ENCODE measurements at regions not wholly inside any gene's neighbourhood (a gene's known extent, or its start where the extent isn't known, plus 50 kb on each side); places are given as distances from the start of the nearest gene placed in this dataset.

GRCh38 chr6:90386399-90387382 is 90.0 kb upstream of the BACH2 start:
- Histone ChIP-seq H3K79me2 (ENCODE audit: insufficient read depth, low read depth, low read length) (peaks cover 23% of the 10 kb centered on the region; the same call in 1 of the 2 replicates), H3K27ac (ENCODE audit: low read depth, low read length, poor library complexity, severe bottlenecking) (peak overlapping the region; percentile 97), H3K4me3 (ENCODE audit: low read depth, low read length, poor library complexity, severe bottlenecking) (peak overlapping the region; percentile 51), H3K9me3 (ENCODE audit: low read length) (peaks cover 7% of the 10 kb centered on the region; the same call in 1 of the 2 replicates), H3K36me3 (ENCODE audit: insufficient read depth, low read length) (no peaks in the 10 kb centered on the region; the same call in 1 of the 2 replicates), H4K20me1 (ENCODE audit: insufficient read depth, low read length) (no peaks in the 10 kb centered on the region), H2AFZ (ENCODE audit: low read length) (peak overlapping the region; percentile 62; the same call in 1 of the 2 replicates), H3K4me2 (ENCODE audit: low read length) (peak overlapping the region; percentile 90), H3K9me2 (ENCODE audit: insufficient read depth, low read length) (no peaks in the 10 kb centered on the region), H3K4me1 (ENCODE audit: insufficient read depth, low read length, poor library complexity, severe bottlenecking) (peaks cover 92% of the 10 kb centered on the region)
- BruUV-seq (replicated peaks): no TSS peak
- POLR2A ChIA-PET: interaction anchor here (0.6 to 5.4 kb wide), 16 partner anchors 10 to 199 kb away, joined by 3 to 39 read pairs (median 4); no protein-coding TSS in a partner anchor
- no peak for DNase-seq (ENCODE audit: low spot score)
- intact Hi-C loops (cut with micrococcal nuclease; ENCODE audit: unreplicated experiment): no loop called here
- CTCF ChIA-PET (ENCODE audit: unreplicated experiment): no interaction called here
- TF ChIP-seq EZH2phosphoT487 (IDR thresholded peaks at IDR 0.05; ENCODE audit: borderline replicate concordance, low read depth, low read length): no peak
- TF ChIP-seq, protein P1, sequence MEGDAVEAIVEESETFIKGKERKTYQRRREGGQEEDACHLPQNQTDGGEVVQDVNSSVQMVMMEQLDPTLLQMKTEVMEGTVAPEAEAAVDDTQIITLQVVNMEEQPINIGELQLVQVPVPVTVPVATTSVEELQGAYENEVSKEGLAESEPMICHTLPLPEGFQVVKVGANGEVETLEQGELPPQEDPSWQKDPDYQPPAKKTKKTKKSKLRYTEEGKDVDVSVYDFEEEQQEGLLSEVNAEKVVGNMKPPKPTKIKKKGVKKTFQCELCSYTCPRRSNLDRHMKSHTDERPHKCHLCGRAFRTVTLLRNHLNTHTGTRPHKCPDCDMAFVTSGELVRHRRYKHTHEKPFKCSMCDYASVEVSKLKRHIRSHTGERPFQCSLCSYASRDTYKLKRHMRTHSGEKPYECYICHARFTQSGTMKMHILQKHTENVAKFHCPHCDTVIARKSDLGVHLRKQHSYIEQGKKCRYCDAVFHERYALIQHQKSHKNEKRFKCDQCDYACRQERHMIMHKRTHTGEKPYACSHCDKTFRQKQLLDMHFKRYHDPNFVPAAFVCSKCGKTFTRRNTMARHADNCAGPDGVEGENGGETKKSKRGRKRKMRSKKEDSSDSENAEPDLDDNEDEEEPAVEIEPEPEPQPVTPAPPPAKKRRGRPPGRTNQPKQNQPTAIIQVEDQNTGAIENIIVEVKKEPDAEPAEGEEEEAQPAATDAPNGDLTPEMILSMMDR (conservative IDR thresholded peaks at IDR 0.05; ENCODE audit: low read length): no peak

- CTCF ChIA-PET (ENCODE audit: unreplicated experiment): no interaction called here
Observed at GRCh38 chr6:90385759-90386313, 89.2 kb upstream of the BACH2 start.

More at GRCh38 chr6:90385759-90386313, 89.2 kb upstream of the BACH2 start:
- Histone ChIP-seq H3K79me2 (ENCODE audit: insufficient read depth, low read depth, low read length) (peaks cover 32% of the 10 kb centered on the region; the same call in 1 of the 2 replicates), H3K4me1 (ENCODE audit: insufficient read depth, low read length, poor library complexity, severe bottlenecking) (peaks cover 94% of the 10 kb centered on the region), H4K20me1 (ENCODE audit: insufficient read depth, low read length) (no peaks in the 10 kb centered on the region), H3K4me3 (ENCODE audit: low read depth, low read length, poor library complexity, severe bottlenecking) (peak overlapping the region; percentile 51), H3K27ac (ENCODE audit: low read depth, low read length, poor library complexity, severe bottlenecking) (peak overlapping the region; percentile 97), H3K9me2 (ENCODE audit: insufficient read depth, low read length) (no peaks in the 10 kb centered on the region), H3K4me2 (ENCODE audit: low read length) (peak overlapping the region; percentile 90), H2AFZ (ENCODE audit: low read length) (peak overlapping the region; percentile 62; the same call in 1 of the 2 replicates), H3K9me3 (ENCODE audit: low read length) (peaks cover 3% of the 10 kb centered on the region; the same call in 1 of the 2 replicates), H3K36me3 (ENCODE audit: insufficient read depth, low read length) (no peaks in the 10 kb centered on the region; the same call in 1 of the 2 replicates)
- intact Hi-C loops (cut with micrococcal nuclease; ENCODE audit: unreplicated experiment): no loop called here
- no peak for TF ChIP-seq EZH2phosphoT487 (IDR thresholded peaks at IDR 0.05; ENCODE audit: borderline replicate concordance, low read depth, low read length)
- TF ChIP-seq, protein P1 (conservative IDR thresholded peaks at IDR 0.05; ENCODE audit: low read length): 0 out of 2 replicates have a peak, but pooled peaks have one; percentile 30
- no TSS peak for BruUV-seq (replicated peaks)
- DNase-seq (ENCODE audit: low spot score): peak; percentile 64
- POLR2A ChIA-PET: interaction anchor here (0.8 to 5.4 kb wide), 9 partner anchors 9 to 198 kb away, joined by 3 to 39 read pairs (median 4); no protein-coding TSS in a partner anchor
